Esophagus squamous epithelium (tissue), 5 donors: ENCODE measurements at regions not wholly inside any gene's neighbourhood (a gene's known extent, or its start where the extent isn't known, plus 50 kb on each side); places are given as distances from the start of the nearest gene placed in this dataset.

Experiments used
- DNase-seq: peaks from one replicate; lab custom pipeline; 2025; lab: John Stamatoyannopoulos, UW
- H3K27ac ChIP-seq, 4 donors: fragments of 200-600 bp; sonication (generic); one replicate each; pipeline ENCODE4 v1.5.1; 2016 to 2019; ENCODE audit warnings: mild to moderate bottlenecking in 1 of 4
- H3K27me3 ChIP-seq, 4 donors: fragments of 200-600 bp; sonication (generic); 1 replicate in 3 of 4; 2 replicates in 1 of 4; pipeline versions ENCODE4 v1.5.1 to v1.6.0; 2017 to 2021; ENCODE audit warnings: antibody characterized with exemption in 1 of 4
- H3K36me3 ChIP-seq, 3 donors: fragments of 200-600 bp; sonication (generic); one replicate each; pipeline ENCODE4 v1.5.1; 2016 to 2019
- H3K4me1 ChIP-seq, 3 donors: fragments of 200-600 bp; sonication (generic); one replicate each; pipeline ENCODE4 v1.5.1; 2017 to 2019
- H3K4me3 ChIP-seq, 4 donors: fragments of 200-600 bp; sonication (generic); 1 replicate in 3 of 4; 2 replicates in 1 of 4; pipeline ENCODE4 v1.5.1; 2016 to 2019; ENCODE audit warnings: mild to moderate bottlenecking in 2 of 4, moderate library complexity in 1 of 4
- H3K9me3 ChIP-seq, 3 donors: fragments of 200-600 bp; sonication (generic); one replicate each; pipeline ENCODE4 v1.5.1; 2016 to 2019
- CTCF ChIP-seq, 6 experiments: fragments of 450-650 bp in 4 of 6; fragments of 200-600 bp in 2 of 6; sonication (generic) in 2 of 6; IDR thresholded peaks; one replicate each; pipeline ENCODE4 v1.5.1; 2016 to 2019; ENCODE audit warnings: antibody characterized with exemption in 6 of 6, mild to moderate bottlenecking in 4 of 6, moderate library complexity in 4 of 6
- POLR2A ChIP-seq, 4 donors: fragments of 450-650 bp; IDR thresholded peaks; one replicate each; pipeline ENCODE4 v1.6.1; 2017; ENCODE audit warnings: antibody characterized with exemption in 4 of 4, mild to moderate bottlenecking in 4 of 4, moderate library complexity in 3 of 4
- WGBS, 2 donors: methylation state at CpG; one replicate each; pipeline ENCODE4 v1.1.5; 2018; 5-methylcytosine and 5-hydroxymethylcytosine counted together
- intact Hi-C: fragments of 100-400 bp; cut with DNase I; formaldehyde crosslinking; loops from one replicate; pipeline ENCODE4 v1.15.0; 2022
- donor health status: DM: yes; HTN: yes; CAD: no.

- Histone ChIP-seq H3K4me3 (no peak overlapping the region), H3K4me1 (no peaks in the 10 kb centered on the region), H3K27ac (no peak overlapping the region), H3K27me3 (no peaks in the 10 kb centered on the region), H3K9me3 (no peaks in the 10 kb centered on the region), H3K36me3 (no peaks in the 10 kb centered on the region)
- intact Hi-C loops, result no loop called here
- no peak for TF ChIP-seq CTCF (IDR thresholded peaks at IDR 0.05)
- no peak for TF ChIP-seq POLR2A (IDR thresholded peaks at IDR 0.05)
- DNase-seq, result no peak
- 81 to 87% methylated on average over 3 of the region's 3 CpGs for WGBS, 2 donors
Observed at GRCh38 chr6:90967471-90967870, 380.6 kb upstream of the MAP3K7 start.

- 79 to 85% methylated on average over 2 of the region's 2 CpGs for WGBS, 2 donors
- Histone ChIP-seq H3K27ac (no peak overlapping the region), H3K4me1 (no peaks in the 10 kb centered on the region), H3K27me3 (no peaks in the 10 kb centered on the region), H3K4me3 (no peak overlapping the region), H3K36me3 (no peaks in the 10 kb centered on the region), H3K9me3 (no peaks in the 10 kb centered on the region)
- no peak for DNase-seq
- intact Hi-C loops, result no loop called here
- TF ChIP-seq POLR2A (IDR thresholded peaks at IDR 0.05) (no peak), CTCF (IDR thresholded peaks at IDR 0.05) (no peak)
Observed at GRCh38 chr6:90960324-90960723, 373.5 kb upstream of the MAP3K7 start.

- 76 to 87% methylated on average over 3 of the region's 3 CpGs for WGBS, 2 donors
Observed at GRCh38 chr6:90955246-90955645, 368.4 kb upstream of the MAP3K7 start.

GRCh38 chr6:90953405-90954161 is 366.7 kb upstream of the MAP3K7 start:
- Histone ChIP-seq H3K9me3 (no peaks in the 10 kb centered on the region), H3K4me3 (no peak overlapping the region), H3K4me1 (no peaks in the 10 kb centered on the region), H3K27me3 (no peaks in the 10 kb centered on the region), H3K36me3 (no peaks in the 10 kb centered on the region), H3K27ac (no peak overlapping the region)
- intact Hi-C loops, result no loop called here
- no peak for TF ChIP-seq POLR2A (IDR thresholded peaks at IDR 0.05)
- no peak for TF ChIP-seq CTCF (IDR thresholded peaks at IDR 0.05)
- DNase-seq, result no peak

More at GRCh38 chr6:90955246-90955645, 368.4 kb upstream of the MAP3K7 start:
- no peaks in the 10 kb centered on the region for H3K27me3 ChIP-seq
- no peak for TF ChIP-seq CTCF (IDR thresholded peaks at IDR 0.05)
- no peak for TF ChIP-seq POLR2A (IDR thresholded peaks at IDR 0.05)
- H3K36me3 ChIP-seq, result no peaks in the 10 kb centered on the region
- intact Hi-C loops, result no loop called here
- H3K4me1 ChIP-seq, result no peaks in the 10 kb centered on the region
- H3K9me3 ChIP-seq, result no peaks in the 10 kb centered on the region
- DNase-seq, result no peak
- H3K27ac ChIP-seq, result no peak overlapping the region
- no peak overlapping the region for H3K4me3 ChIP-seq

DNA sequence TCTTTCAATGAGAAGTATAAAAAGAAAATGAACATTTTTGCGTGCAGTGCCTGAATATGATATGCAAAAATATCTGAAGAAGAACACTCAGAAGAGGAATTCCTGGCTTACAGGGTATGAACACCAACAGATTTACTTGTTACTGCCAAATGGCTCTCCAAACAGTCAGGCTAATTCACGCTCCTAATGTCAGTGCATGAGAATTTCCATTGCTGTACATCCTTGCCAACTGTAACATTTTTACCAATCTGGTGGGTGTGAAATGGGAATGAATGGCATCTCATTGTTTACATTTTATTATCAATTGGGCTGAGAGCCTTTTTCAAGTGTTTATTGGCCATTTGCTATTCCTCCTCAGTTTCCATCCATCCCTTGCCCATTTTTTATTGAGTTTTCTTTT is 365.3 kb upstream of the MAP3K7 start:
- H3K4me3 ChIP-seq, result no peak overlapping the region
- no peaks in the 10 kb centered on the region for H3K27me3 ChIP-seq
- intact Hi-C loops, result no loop called here
- H3K9me3 ChIP-seq, result no peaks in the 10 kb centered on the region
- no peak for DNase-seq
- no peaks in the 10 kb centered on the region for H3K36me3 ChIP-seq
- WGBS, 2 donors, result 78 to 83% methylated on average over 2 of the region's 2 CpGs
- no peaks in the 10 kb centered on the region for H3K4me1 ChIP-seq
- no peak overlapping the region for H3K27ac ChIP-seq
- TF ChIP-seq CTCF (IDR thresholded peaks at IDR 0.05), result no peak
- TF ChIP-seq POLR2A (IDR thresholded peaks at IDR 0.05), result no peak
